Gastrocnemius medialis (tissue), 4 donors: ENCODE measurements at regions not wholly inside any gene's neighbourhood (a gene's known extent, or its start where the extent isn't known, plus 50 kb on each side); places are given as distances from the start of the nearest gene placed in this dataset.

ENCODE experiments used
- CTCF ChIP-seq, 5 experiments: fragments of 450-650 bp in 3 of 5; fragments of 200-600 bp in 2 of 5; sonication (generic) in 2 of 5; IDR thresholded peaks in 4 of 5; conservative IDR thresholded peaks in 1 of 5; 1 replicate in 4 of 5; 2 replicates in 1 of 5; pipeline ENCODE4 v1.5.1; 2016 to 2019; ENCODE audit warnings: antibody characterized with exemption in 5 of 5, mild to moderate bottlenecking in 3 of 5, moderate library complexity in 3 of 5
- POLR2A ChIP-seq, 2 donors: fragments of 450-650 bp; IDR thresholded peaks; one replicate each; pipeline ENCODE4 v1.6.1; 2017; ENCODE audit warnings: antibody characterized with exemption in 2 of 2, mild to moderate bottlenecking in 2 of 2, moderate library complexity in 2 of 2

GRCh38 chr13:76685938-76686337, 200.3 kb downstream of the KCTD12 start:
- no peak for TF ChIP-seq CTCF (IDR thresholded peaks at IDR 0.05 in 4 of 5, conservative IDR thresholded peaks at IDR 0.05 in 1 of 5)
- no peak for TF ChIP-seq POLR2A (IDR thresholded peaks at IDR 0.05)
